Right ventricle myocardium superior (tissue), 1 donor: ENCODE measurements at regions not wholly inside any gene's neighbourhood (a gene's known extent, or its start where the extent isn't known, plus 50 kb on each side); places are given as distances from the start of the nearest gene placed in this dataset.

Experiments used
- ATAC-seq: fragments of 200-7000 bp; cut with Tn5 transposase; one replicate; pipeline ENCODE4 v1.9.1; 2020; ENCODE audit warnings: mild to moderate bottlenecking; ENCODE audit not compliant: poor library complexity
- DNase-seq: peaks from one replicate; pipeline ENCODE4 v3.0.0-alpha.2; 2020
- intact Hi-C: fragments of 100-400 bp; cut with DNase I; formaldehyde crosslinking; loops from one replicate; pipeline ENCODE4 v1.11.2; 2022
- donor health status: DM: no; HTN: yes; CAD: no; lungs with severe emphysema.

GRCh38 chr7:53900856-53901528, 641.2 kb upstream of the VSTM2A start:
- DNase-seq (no peak), ATAC-seq (no peak)
- intact Hi-C loops: no loop called here

- no peak for DNase-seq
- intact Hi-C loops: no loop called here
- no peak for ATAC-seq
Observed at GRCh38 chr7:53904355-53904754, 637.8 kb upstream of the VSTM2A start.

GRCh38 chr7:53917637-53918036, 624.5 kb upstream of the VSTM2A start:
- no peak for ATAC-seq
- DNase-seq: no peak
- intact Hi-C loops: no loop called here

GRCh38 chr7:53920011-53920410, 622.2 kb upstream of the VSTM2A start:
- DNase-seq: no peak
- intact Hi-C loops: no loop called here
- ATAC-seq: no peak

GRCh38 chr7:53940483-53940882, 601.7 kb upstream of the VSTM2A start:
- intact Hi-C loops: no loop called here
- DNase-seq (no peak), ATAC-seq (no peak)

DNA sequence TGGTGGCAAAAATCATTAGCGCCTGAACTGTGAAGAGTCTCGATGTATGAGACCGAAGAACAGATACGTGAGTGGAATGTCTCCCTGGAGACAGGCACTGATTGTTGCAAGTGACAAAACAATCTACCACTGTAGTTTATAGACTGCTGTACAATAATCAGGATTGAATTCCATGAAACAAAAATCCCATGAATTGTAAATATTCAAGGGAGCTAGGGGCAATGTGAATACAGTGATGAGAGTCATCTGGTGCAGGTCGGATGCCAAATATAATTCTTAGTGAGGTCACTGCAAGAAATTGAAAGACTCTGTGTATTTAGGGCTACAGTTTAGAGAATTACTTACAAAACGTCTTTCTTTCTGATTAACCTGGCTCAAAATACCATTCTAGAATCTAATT, 594.4 kb upstream of the VSTM2A start:
- intact Hi-C loops: no loop called here
- ATAC-seq (peak; percentile 48), DNase-seq (no peak)

DNA sequence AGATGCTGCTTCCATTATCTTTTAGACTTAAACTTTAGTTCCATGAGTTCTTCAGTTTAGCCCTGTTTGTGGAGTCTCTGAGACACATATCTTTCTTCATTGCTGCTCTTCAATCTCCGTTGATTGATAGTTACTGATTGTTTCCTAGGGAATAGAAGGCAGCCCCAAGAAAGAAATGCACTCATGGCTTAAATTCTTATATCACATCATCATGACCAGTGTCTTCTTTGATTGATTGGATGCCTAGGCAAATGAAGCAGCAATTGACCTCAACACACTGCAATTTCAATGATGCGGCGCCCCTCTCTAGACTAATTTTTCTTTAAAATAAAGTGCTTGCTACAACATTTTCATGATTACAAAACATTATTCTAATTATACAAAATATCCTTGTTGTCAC, 576.5 kb upstream of the VSTM2A start:
- ATAC-seq (no peak), DNase-seq (no peak)
- intact Hi-C loops: no loop called here

DNA sequence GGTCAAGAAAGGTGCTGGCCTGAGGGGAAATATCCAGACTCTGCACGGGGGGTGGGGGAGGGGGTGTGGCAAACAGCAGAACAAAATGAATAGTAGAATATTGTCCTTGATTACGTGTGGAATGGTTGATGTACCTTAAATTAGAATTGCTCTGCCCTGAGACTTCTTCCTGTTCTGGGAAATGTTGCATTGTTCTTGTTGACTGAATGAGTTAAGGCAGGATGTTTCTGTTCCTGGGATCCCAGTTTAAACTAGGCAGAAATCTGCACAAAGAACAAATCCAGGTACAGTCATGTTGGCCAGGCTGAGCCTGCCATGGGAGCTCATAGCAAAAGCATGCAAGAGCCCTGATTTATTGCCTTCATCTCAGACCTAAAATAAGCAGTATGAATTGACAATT, 558.7 kb upstream of the VSTM2A start:
- intact Hi-C loops: no loop called here
- DNase-seq (no peak), ATAC-seq (no peak)

DNA sequence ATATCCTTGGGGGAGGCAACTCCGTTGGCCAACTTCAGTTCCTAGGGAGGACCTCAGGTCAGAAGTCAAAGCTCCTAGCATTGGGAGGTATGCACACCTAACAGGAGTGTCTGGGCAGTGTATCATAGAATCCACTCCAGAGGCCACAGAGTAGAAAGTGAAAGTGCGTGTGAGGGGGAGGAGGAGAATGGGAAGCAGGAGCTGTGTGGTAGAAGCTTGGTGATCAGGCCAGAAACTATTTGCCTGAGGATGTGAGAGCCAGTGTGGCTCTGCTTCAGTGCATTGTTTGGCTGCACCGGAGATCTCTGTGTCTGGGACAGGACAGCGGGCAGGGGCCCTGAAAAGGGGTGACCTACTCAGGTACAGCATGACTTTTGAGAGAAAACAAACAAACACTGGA, 557.4 kb upstream of the VSTM2A start:
- intact Hi-C loops: no loop called here
- no peak for ATAC-seq
- DNase-seq: no peak

DNA sequence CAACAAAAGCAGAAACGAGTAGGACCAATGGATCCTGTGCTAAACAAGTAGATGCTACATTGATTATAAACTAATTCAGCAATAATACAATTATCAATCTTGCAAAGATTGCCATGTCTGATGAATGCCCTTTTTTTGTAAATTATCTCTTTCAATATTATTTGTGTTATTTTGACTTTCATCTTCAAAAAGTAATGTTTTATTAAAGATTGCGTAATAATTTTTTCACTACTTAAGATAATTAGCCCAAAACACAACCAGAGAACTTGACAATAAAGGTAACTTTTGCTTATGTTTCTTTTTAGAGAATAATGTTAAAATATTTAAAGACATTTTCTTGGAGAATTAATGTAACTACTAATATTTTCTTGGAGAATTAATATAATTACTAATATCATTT, 553.8 kb upstream of the VSTM2A start:
- ATAC-seq (no peak), DNase-seq (no peak)
- intact Hi-C loops: no loop called here

DNA sequence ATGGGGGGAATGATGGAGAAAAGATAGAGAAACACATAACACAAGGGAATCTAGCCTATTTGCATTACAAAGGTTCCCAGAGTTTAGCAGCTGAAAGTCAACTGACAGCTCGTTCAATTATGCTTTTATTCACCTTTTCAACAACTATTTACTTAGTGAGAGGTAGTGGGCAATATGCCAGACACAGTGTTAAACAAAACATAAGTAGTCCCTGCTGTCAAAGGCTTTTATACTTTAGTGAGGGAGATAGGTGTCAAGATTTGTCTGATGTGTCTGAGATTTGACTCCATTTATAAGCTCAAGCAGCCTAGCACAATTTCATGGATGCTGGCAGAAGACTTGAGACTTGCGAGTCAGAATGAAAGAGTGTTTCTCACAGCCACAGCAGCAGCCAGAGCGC, 549.0 kb upstream of the VSTM2A start:
- DNase-seq: no peak
- no peak for ATAC-seq
- intact Hi-C loops: no loop called here

DNA sequence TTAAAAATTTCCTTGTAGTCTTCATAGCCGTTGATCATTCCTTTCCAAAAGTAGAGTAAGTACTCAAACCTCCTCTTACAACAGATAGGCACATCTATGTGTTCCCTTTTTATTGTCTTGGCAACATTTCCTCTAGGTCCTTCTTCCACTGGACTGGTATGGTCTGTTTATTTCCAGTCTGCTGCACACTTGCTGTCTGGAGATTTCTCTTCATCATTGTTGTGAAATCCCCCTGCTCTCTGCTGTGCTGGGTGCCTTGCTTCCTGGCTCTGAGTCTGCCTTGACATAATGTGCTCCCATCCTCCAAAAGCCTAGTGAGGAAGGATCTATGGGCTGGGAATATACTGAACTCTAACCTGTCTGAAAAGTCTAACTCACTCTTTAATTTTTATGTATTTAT, 545.3 kb upstream of the VSTM2A start:
- no peak for DNase-seq
- no peak for ATAC-seq

GRCh38 chr7:54014765-54015164, 527.4 kb upstream of the VSTM2A start:
- DNase-seq (no peak), ATAC-seq (no peak)
- intact Hi-C loops: no loop called here

More for the DNA sequence above, 545.3 kb upstream of the VSTM2A start:
- intact Hi-C loops: no loop called here

DNA sequence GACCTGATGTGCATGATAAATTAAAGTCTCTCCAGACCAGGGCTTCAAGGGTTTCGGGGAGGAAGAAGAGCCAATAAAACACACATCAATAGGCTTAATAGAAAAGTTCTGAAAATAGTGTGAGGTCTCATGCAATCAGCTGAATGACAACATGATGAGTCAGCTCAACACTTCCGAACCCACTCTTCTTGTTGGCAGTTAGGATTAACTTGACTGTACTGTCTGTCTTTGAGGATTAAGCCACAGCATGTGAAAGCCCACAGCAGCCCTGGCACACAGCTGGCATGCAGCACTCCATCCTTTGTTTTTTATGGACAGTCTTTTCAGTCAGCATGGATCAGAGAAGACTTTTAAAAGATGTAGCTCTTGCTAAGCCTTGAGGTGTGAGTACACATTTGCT, 526.9 kb upstream of the VSTM2A start:
- no peak for ATAC-seq
- DNase-seq: no peak
- intact Hi-C loops: no loop called here

GRCh38 chr7:54037873-54038272, 504.3 kb upstream of the VSTM2A start:
- DNase-seq: no peak
- intact Hi-C loops: no loop called here
- ATAC-seq: no peak

- intact Hi-C loops: no loop called here
- DNase-seq: no peak
- no peak for ATAC-seq
Observed at GRCh38 chr7:54060643-54061042, 481.5 kb upstream of the VSTM2A start.

DNA sequence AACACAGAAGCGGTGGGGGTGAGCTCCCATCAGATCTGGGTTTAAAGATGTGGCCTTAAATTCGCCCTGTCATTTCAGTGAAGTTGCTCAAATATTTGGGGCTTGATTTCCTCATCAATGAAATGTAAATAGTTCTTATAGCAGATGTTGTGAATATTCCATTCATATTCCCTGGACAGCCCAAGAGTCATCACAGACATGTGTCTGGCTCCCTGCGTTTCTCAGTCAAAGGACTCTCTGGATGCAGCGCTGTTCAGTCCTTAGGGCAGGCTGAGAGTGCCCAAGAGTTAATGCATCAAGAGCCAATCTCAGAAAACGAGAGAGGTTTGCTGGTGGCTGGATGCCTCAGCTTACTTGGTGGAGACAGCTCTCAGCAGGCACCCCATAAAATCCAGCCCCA, 475.5 kb upstream of the VSTM2A start:
- intact Hi-C loops: no loop called here
- no peak for ATAC-seq
- no peak for DNase-seq

- intact Hi-C loops: no loop called here
- DNase-seq: no peak
- ATAC-seq: no peak
Observed at GRCh38 chr7:54069843-54070242, 472.3 kb upstream of the VSTM2A start.

- DNase-seq: no peak
- ATAC-seq: no peak
- intact Hi-C loops: no loop called here
Observed at GRCh38 chr7:54072710-54073109, 469.5 kb upstream of the VSTM2A start.

GRCh38 chr7:54076616-54077015, 465.6 kb upstream of the VSTM2A start:
- intact Hi-C loops: no loop called here
- no peak for ATAC-seq

DNA sequence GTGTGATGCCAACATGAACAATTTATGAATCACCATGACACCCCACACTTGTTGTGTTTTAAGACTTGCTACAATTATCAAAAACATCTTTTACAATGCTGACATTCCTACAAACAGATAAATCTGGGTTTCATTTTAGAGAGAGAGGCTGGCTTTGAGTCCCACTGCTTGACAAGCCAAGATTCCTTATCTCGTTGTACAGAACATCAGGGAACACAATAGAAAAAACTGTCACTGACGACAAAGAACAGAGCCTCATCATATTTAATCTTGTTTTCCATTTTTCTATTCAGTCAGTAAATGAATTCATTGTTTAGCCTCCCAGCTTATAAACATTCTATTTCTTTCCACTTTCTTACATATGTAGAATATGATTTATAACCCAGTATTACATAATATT, 461.6 kb upstream of the VSTM2A start:
- DNase-seq: no peak
- intact Hi-C loops: no loop called here
- no peak for ATAC-seq

More at GRCh38 chr7:54076616-54077015, 465.6 kb upstream of the VSTM2A start:
- DNase-seq: no peak
